ENCODE measurements at regions not wholly inside any gene's neighbourhood (a gene's known extent, or its start where the extent isn't known, plus 50 kb on each side); places are given as distances from the start of the nearest gene placed in this dataset.

DNA sequence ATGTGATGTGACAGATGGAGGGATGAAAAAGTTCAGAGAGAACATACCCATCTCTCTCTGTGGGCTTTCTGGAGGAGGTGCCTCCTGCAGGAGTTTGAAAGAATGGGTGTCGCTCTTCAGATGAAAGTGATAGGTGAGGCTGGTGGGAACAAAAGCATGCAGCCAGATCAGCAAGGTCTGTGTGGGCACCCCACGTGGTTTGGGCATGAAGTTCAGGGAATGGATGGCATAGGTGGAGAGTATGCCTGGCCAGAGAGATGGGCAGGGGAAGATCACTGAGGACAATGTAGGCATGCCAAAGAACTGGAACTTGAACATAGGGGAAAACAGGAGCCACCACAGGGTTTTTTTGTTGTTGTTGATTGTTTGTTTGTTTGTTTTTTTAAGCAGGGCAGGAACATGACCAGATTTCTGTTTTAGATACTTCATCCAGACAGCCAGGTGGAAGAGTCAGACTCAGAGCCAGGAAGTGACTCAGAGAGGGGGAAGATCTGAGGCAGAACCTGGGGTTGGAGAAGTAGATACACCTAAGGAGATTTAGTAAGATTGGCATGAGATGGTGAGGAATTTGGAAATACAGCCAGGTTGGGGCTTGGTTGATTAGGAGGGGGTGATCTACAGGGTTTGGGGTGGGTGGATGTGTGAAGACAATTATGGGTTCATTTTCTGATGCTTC lies 64.8 kb upstream of the CLSTN2 start:
- no peak for DNase-seq (ENCODE audit: low read depth in 2 of 2)

DNA sequence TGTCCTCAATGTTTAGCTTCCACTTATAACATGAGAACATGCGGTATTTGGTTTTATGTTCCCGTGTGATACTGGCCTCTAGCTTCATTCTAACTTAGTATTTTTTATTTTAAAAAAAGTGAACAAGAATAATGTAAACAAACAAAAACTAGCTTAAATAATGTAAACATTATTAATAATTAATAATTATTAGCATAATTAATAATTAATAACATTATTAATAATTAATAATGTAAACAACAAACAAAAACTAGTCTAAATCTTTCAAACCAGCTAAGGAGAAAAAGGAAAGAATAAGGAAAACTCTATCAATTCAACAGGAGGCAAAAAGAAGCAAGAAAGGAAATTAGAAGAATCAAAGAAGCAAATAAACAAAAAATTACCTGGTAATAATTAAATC lies 66.2 kb upstream of the CLSTN2 start:
- no peak for DNase-seq (ENCODE audit: low read depth in 2 of 2)

DNA sequence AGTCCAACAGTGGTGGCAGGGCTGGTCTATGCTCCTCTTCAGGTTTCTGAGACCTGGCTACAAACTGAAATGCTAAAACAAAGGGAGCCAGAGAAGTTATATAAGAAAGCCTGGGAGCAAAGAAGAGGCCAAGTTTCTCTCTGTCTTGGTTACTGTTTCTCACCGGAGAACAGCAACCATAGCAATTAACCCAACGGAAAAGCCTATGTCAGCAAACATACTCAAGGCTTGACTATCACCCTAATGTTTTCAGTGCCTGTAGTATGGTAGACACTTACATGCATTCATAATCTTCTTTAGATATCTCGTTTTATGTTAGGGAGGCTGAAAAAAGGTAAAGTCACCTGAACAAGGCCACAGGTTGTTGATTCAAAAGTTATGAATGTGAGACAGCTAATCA lies 86.3 kb upstream of the CLSTN2 start:
- no peak for DNase-seq (ENCODE audit: low read depth in 2 of 2)

DNA sequence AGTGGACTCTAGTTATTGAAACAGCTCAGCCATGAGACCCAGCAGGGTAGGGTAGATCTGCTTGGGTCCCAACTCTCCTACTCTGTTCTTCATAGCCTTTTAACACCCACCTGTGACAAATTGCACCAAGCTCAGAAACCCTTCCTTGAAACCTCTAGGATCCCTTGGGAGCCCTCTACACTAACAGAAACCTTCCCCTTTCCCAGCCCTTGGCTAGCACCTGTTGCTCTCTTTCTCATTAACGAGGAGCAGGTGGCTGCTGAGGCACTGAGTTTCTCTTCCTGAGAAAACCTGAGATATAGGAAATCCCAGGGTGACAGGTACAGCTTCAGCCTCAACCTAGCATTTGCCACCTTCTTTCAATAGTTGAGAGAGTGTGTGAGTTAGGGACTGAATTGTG lies 88.3 kb upstream of the CLSTN2 start:
- no peak for DNase-seq (ENCODE audit: low read depth in 2 of 2)

DNA sequence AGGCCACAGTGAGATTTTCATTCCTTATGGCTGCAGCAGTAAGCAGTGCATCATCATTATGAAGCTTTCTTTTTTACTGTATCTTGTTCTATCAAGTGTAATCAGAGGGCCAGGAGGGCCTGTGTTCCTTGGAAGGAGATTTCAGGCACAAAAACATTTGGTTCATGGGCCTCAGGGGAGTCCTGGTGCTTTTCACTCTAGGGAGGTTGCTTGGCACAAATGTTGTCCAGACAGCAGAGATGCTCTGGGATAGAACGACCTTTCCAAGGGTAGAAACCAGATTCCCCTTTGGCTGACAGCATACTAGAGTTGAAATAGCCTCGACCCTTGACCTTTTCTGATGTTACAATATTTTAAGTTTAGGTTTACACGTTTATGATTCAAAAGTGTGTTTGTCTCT lies 95.3 kb upstream of the CLSTN2 start:
- DNase-seq (ENCODE audit: low read depth in 2 of 2), result no peak

DNA sequence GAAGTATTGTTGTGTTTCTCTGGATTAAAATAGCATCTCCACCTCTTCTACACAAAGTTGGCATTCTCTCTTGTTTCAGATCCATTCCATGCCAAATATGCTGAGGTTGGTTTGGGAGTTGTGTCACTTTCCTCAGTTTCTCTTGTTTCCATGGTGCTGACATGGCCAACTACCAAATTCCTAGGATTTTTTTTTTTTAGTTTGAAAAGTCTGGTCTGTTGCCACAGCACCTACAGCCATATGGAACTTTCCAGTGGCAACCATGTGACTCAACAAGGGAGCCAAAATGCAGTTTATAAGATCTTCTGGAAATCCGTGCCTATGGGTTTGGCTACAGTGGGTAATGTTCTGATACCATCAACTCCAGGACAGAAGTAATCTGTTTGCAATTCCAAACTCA lies 96.0 kb upstream of the CLSTN2 start:
- DNase-seq (ENCODE audit: low read depth in 2 of 2), result no peak

DNA sequence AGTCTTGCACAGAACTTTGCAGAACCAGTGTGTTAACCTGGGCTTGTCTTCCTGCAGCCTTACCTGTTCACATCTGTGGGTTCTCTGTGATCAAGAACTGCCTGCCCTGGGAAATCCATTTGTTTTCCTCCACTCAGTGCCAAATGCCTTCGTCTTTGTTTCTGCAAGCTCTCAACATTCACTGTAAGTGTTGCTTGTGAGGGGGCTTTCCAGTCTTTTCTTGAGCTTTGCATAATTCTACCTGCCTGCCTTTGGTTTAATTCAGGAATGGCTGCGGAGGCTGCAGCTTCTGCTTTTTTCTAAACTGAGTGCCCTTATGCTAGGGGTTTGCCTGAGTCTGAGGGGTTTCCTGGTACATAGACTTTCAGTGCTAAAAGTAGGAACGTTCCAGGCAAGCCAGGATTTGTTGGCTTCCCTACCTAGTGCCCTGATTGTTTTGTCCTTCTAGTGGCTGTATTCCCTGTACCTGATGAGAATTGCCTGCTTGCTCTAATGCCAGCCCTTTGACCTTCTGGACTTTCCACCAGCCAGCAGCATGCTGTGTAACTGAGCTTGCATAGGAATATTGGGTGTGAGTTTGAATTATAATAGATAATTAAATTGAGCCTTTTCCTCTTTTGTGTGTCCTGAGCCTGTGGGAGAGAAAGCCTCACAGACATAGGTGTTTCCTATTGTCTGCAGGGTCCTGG lies 96.6 kb upstream of the CLSTN2 start:
- no peak for DNase-seq (ENCODE audit: low read depth in 2 of 2)

DNA sequence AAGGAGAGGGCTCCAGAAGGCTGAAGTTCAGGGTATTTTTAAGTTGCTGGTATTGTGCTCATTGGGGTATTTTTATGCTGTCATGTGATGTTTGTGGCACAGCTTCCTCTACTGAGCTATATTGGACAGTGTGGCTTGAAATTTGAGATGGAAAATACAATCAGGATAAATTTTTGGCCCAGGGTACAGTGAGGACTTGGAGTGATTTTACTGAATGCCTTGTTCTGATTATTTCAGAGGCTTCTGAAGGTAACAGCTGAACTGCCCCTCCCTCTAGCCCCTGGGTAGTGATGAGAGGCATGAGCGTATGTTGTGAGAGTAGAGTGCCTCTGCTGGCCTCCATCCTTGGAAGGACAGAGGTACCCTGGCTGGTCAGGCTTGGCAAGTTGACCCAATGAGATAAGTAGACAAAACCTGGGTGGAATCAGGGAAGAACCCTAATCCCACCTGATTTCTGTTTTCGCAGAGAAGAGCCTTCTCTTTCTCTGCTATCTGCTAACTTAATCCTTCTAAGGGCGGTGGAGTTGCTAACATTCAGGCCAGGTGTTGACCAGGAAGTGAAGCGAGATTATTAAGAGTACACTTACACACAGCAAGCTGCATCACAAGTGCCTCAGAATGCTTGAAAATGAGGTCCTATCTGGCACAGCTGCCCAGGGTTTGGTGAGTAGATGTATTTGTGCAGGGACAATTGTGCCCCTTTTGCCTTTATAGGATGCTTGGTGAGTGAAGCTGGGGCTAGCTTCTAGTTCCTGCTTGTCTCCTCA lies 98.1 kb upstream of the CLSTN2 start:
- DNase-seq (ENCODE audit: low read depth in 2 of 2), result no peak

DNA sequence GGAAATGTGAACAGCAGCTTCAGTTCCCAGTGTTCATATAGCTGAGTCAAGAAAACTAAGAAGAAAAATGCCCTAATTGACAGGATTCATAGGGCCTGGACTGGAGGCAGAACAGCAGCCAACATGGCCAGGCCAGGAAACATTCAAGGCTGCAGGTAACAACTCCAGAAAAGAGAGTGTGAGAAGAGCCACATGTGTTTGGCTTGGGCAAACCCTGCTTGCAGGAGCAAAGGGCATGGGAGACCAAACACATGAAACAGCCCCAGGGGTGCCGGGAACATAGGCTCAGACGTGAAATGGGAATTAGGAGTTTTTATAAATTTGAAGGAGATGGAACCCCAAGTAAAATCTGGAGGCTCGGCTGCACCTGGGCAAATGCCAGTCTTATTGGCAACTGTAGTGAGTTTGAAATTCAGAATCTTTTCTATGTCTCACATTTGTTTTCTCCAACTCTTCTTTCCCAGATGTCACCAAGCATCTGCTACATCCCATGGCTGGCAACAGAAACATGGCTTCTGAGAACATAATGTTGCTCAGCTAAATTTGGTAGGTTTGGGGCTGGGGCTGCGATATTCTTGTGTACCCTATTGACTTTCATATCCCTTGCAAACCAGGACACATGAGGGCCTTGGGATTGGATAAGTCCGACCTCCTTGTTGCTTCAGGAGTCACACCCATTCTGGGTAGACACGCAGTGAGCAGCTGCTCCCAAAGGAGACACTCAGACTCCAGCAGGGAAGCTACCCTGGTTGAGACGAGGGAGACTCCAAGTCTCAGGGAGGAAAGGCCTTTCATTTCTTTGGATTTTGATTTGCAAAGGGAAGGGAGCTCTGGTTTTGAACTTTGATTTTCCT lies 98.9 kb upstream of the CLSTN2 start:
- DNase-seq (ENCODE audit: low read depth in 2 of 2), result no peak

DNA sequence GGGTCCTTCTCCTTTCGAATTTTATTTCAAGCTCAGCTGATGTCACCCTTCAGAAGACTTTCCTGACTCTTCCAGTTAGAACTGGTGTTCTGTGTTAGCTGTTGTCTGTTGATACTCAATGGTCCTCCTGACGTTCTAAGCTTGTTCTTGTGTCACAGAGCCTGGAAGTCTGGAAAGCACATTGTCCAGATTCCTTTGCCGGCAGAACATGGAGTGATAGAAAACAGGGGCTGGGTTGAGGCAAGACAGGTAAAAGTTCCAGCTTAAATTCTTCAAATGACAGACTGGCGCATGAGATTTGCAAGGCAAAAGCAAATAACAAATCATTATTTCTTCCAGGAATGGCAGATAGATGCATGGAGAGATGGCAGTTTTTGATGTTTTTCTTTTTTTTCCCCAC lies 102.0 kb upstream of the CLSTN2 start:
- no peak for DNase-seq (ENCODE audit: low read depth in 2 of 2)

DNA sequence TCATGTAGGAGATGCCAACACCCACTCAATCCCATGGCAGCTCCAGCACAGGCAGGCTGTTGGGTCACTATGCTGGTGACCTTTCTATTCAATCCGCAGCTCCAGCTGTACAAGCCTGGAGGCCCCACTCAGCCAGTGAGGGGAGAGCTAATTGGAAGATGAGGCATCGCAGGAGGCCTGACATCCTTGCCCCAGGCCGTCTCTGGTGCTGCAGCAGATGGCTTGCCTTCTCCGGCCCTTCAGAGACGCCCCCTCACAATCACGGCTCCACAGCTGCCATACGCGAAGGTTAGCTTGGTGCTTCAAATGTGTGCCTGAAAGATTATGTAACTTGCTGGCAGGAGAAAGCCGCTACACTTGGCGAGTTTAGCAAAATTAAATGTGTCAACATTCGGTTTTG lies 104.2 kb upstream of the CLSTN2 start:
- DNase-seq (ENCODE audit: low read depth in 2 of 2), result no peak

DNA sequence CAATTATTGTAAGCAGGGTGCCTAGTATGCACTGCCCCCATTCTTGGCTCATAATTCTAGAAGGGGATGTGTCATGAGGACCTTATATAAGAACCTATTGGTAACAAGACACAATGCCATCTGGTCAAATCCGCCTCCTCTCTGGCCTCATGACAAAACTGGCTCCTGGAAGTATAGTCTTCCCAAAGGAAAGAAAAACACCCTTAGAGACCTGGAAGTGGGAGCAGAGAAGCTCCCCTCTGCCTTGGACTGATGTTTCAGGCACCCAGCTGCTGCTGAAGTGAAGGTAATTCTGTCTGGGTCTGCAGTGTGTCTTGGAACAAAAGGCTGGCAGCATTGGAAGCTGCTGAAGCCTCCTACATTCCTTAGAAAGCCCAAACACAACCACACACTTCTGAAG lies 107.2 kb upstream of the CLSTN2 start:
- DNase-seq (ENCODE audit: low read depth in 2 of 2), result no peak

DNA sequence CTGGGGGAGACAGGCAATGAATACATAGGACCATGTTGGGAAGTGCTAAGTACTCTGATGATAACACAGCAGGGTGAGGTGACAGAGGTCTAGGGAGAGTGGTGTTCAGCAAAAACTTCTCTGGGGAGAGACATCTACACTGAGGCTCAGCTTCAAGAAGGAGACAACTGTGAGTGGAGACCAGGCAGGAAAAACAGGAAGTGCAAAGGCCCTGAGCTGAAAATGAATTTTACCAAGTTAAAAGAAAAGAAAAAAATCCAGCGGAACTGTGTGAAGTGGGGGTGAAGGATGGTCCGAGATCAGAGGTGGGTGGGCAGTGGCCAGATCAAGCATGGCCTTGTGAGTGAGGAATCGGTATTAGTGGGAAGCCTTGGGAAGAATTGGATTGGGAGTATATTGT lies 110.1 kb upstream of the CLSTN2 start:
- DNase-seq (ENCODE audit: low read depth in 2 of 2), result no peak

DNA sequence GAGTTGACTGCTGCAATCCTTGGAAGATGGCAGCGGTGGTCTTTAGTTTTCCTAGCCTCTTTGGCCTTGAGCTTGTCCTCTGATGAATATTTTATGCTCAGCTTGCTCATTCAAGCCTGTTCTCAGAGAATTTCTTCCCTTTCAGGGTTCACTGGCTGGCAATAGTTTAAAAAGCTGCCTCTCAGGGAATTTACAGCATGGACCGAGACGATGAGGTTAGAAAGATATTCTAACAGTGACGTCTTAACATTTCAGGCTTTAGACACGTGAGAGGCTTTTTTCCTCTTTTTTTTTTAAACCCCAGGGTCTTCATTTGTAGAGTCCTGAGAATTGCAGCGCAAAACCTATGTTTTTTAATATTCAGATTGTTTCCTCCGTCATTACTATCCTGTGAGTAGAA lies 120.3 kb upstream of the CLSTN2 start:
- no peak for DNase-seq (ENCODE audit: low read depth in 2 of 2)

DNA sequence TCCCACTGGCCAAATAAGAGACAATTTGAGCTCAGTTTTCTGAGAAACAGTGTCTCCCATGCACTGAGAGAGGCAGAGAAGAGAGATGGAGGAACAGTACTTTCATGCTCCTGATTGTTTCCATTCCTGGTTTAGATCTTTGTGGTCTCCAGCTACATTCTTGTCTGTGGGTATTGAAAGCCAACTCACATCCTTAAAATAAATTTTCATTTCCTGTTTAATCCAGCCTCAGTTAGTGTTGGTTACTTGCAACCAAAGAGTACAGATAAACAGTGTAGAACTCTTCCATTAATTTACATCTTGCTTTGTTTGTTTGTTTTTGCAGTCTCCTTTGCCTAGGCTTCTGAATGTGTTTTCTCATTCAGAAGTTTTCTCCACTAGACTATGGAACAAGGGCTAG lies 123.7 kb upstream of the CLSTN2 start:
- no peak for DNase-seq (ENCODE audit: low read depth in 2 of 2)

DNA sequence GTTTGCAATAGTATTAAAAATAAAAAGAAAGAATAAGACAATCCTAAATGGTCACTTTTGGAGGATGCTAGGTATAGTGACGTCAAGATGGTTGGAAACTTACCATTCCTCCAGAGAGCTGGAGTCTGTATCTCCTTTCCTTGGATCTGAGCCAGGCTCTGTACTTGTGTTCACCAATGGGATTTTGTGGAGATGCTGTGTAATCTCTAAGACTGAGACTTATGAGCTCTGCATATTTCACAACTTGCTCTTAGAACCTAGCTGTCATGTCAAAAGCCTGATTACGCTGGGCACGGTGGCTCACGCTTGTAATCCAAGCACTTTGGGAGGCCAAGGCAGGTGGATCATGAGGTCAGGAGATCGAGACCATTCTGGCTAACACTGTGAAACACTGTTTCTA lies 126.8 kb upstream of the CLSTN2 start:
- DNase-seq (ENCODE audit: low read depth in 2 of 2), result no peak

DNA sequence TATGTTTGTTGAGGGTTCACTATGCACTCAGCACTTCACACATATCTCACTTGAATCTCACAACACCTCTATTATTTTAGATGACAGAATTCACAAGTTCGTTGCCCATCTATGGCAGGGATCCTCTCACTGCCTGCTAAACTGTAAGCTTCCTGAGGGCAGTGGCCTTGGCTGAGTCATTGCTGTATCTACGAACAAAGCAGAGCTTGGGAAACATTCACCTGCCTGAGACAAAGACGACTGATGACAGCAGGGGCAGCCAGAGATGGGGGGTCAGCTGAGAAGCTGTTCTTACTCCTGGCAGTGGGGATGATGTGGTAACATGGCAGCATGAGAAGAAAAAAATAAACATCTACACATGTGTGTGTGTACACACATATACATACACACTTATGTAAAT lies 125.5 kb upstream of the NMNAT3 start:
- DNase-seq (ENCODE audit: low read depth in 2 of 2), result no peak

DNA sequence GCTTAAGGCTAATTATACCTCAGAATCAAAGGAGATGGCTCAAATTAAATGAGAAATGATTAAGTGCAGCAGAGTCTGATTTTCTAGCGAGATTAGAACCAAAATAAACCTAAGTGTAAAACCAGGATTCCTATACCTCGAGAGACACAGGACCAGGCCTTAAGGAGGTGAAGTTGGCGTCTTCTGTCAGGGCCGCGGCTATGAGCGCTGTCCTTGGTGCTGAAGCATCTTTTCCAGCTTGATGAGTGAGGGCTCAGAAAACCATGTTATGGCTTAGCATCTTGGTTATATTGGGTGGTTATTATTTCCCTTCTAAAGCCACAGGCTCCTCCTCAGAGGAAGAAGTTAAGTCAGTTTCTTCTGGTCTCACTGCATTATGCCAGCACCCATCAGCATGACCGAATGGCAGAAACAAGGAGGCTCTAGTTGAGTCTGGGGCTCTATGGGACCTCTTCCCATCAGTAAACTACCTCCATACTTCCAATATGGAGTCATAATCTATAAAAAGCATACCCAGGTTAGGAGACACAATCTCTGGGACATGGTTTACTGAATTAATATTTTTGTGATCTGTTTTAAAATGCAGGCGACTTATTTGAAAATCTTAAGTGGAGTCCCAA lies 120.1 kb upstream of the NMNAT3 start:
- DNase-seq (ENCODE audit: low read depth in 2 of 2), result no peak

DNA sequence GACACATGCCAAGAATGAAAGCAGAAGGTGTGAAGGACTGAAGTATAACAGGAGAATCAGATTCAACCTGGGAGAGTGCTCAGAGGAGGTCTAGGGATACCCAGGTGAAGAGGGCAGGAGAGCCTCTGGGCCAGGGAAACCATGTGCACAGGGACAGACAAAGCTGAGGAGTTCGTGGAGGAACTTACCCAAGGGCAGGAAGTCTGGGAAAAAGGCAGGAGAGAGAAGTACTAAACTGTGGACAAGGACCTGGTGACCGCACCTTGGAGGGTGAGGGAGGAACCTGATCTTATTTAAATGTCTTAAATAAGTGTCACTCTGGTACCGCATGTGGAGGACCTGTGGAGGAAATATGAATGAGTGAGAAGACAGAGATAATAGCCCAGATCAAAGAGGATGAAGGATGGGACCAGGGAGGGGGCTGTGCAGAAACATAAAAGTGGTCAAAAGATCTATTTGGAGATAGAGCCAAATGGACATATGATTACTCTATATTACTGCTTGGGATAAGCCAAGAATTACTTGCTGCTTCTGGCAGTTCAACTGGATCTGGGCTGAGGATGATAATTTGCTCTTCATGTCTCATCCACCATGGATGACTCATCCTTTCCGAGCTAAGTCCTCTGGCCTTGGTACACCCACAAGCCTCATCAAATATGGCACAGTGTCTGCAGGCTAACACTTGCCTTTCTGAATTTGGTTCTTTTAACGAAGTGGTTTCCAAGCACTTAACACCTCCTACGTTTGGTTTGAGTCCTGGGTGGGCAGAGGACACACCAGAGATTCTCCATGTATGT lies 116.9 kb upstream of the NMNAT3 start:
- DNase-seq (ENCODE audit: low read depth in 2 of 2), result no peak

DNA sequence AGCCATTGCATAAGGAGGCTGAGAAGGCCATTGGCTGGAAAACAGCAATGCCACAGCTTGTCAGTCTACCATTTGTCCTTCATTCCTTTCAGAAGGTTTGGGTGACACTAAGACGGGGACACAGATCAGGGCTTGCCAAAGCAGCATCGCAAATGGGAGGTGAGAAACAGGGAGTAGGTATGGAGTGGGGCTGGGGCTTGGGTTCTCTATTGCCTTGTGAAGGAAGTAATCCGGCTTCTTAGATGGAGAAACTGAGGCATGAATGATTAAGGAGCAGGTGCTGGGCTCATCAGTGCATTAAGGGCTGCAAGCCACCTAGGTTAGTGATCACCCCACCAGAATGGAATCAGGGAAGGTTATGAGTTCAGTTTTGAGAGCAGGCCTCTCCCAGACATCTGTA lies 115.6 kb upstream of the NMNAT3 start:
- DNase-seq (ENCODE audit: low read depth in 2 of 2), result no peak

DNA sequence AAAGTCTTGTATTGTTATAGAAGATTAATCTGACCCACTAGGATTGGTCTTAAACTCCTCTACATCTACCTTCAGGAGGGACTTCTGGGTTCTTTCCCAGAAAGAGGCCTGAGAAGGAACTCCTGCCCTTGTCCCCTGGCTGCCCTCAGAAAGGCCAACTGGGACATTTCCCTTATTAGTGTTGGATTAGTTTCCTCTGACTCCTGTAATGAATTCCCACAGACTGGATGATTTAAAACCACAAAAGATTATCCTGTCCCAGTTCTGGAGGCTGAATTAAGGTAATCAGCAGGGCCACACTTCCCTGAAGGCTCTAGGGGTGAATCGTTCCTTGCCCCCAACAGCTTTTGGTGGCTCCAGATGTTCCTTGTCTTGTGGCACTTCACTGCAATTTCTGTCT lies 102.8 kb upstream of the NMNAT3 start:
- no peak for DNase-seq (ENCODE audit: low read depth in 2 of 2)

All from fibroblast of skin of left biceps (primary cell).